CD4-positive, alpha-beta T cell treated with Interleukin-21 for 1 hour (primary cell): ENCODE measurements at regions not wholly inside any gene's neighbourhood (a gene's known extent, or its start where the extent isn't known, plus 50 kb on each side); places are given as distances from the start of the nearest gene placed in this dataset.

Experiments used
- DNase-seq: peaks from one replicate; pipeline ENCODE4 v3.0.0-alpha.2; 2020

DNA sequence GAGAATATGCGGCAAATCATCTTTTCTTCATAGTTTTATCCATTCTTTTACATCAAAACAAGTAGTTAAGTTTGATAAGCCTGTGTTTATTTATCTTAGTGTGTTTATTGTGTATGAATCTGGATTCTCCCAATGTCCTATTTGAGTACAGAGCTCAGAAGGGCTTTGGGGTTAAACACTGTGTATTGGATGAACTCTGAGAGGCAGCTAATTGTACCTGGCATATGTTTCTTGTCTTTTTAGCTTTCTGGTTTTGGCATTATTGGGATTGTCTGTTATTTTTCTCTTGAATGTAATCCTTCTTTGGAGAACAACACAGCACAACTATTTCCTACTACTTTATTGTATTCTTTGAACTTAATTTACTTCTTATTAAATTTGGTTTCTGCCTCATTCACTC, 906.9 kb downstream of the ADGRL2 start:
- no peak for DNase-seq

DNA sequence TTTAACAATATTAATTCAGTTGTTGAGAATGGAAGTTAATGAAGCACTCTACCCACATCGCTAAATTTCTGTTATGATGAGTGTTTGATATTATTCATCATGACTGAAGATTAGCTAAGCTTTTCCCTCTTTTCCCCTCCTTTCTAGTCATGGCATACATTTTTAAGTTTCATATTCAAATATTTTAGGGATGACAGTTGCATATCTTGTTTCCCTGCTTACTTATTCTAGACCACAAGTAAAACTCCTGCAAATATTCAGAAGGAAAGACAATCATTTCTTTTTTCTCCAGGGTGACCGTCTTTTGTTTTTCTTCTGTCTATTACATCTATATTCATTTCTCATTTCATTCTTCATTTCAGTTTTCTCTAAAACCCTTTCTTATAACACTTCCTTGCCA, 906.0 kb downstream of the ADGRL2 start:
- DNase-seq: no peak

DNA sequence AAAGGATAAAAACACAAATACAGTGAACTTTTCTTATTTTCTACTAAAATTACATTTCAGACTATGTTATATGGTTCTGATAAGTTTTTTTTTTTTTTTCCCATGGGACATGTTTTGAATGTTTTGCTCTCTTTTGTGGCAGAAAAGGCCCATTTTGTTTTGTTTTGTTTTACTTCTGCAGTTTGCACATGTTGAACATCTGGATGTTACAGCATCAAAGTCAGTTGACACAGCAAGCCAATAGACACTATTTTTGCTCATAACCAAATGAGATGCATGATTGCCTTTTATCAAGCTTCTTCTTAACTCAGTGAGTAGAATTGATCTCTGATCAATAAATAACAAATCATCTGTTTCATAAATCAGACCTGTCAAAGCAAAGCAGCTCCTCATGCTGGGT, 904.2 kb downstream of the ADGRL2 start:
- no peak for DNase-seq

DNA sequence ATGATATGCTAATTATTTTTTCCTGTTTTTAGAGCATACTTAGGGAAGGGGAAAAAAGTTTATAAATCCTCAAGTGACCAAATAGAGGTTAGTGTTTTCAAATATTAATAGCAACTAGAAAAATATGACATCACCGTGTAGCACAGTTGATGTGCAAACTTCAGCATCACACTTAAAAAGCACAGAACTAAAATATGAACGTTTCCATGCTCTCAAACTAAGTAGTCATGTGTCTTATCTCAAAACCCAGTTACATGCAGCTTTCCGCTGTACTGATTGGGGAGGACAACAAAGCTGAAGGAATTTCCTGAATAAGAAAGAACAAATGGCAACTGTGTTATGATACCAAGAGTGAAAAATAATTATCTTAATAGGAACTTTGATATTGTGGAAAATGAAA, 903.7 kb downstream of the ADGRL2 start:
- DNase-seq: no peak

DNA sequence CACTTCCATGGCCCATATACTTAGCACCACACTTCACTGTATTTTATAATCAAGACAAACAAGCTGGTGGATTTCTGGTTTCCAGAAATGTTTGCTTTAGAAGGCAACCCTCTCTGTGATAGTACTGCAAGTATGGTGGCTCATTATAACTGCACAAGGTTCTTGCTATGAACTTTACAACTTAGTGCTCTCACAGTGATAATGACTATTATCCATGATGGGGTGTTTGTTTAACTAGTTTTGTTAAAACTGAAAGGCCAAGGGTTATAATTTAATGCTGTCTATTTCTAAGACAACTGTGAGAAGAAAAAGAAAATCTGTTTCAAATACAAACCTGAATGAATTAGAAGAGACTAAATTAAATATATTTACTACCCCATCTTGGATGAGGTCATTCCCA, 903.2 kb downstream of the ADGRL2 start:
- no peak for DNase-seq

DNA sequence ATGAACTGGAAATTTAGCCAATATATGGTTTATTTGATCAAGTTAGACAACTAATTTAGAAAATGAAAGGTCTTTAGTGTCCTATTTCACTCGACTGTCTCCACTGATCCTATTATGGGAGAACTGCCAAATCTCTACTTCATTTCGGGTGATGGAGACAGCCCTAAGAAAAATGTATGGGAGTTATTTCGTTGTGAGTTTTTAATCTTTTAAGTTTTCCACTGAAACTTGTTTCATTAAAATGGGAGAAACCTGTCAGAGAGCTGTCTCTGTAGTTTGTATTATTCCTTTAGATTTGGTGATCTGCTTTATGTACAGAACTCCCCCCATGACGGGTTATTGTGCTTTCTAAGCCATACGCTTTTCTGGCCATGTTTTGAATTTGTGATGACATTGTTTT, 899.7 kb downstream of the ADGRL2 start:
- DNase-seq: no peak

DNA sequence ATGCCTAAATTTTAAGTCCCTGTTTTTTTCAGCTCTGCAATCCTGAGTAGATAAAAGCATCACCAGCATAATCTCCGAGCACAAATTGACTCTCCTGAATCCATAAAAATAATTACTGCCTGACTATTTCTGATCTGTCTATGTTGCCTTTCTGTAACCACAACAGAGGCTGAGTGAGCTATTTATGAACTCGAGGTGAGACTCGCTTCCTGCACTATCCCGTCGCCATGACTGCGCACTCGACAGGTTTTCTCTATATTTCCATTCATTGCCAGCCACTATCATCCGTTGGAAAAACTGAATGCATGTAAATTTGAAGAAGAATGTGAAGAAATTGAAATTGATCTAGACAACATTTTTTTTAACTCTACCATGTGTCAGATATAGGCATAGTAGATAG, 897.2 kb downstream of the ADGRL2 start:
- no peak for DNase-seq

DNA sequence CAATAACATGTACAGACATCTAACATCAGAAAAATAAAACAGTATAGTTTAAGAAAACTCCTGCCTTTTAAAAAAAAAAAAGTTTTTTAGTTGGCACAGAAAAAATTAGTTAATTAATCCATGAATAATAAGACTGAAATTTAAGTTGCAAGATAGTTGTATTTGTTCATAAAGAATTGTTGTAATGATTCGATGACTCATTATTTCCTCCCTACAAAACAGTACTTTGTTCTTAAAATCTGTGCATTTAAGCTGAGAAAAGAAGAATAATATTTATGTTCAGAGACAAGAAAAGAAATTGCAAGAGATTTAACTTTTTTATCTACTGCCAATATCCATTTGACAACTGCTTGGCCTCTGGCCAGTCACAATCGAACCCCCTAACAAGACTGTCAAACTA, 894.7 kb downstream of the ADGRL2 start:
- DNase-seq: no peak

DNA sequence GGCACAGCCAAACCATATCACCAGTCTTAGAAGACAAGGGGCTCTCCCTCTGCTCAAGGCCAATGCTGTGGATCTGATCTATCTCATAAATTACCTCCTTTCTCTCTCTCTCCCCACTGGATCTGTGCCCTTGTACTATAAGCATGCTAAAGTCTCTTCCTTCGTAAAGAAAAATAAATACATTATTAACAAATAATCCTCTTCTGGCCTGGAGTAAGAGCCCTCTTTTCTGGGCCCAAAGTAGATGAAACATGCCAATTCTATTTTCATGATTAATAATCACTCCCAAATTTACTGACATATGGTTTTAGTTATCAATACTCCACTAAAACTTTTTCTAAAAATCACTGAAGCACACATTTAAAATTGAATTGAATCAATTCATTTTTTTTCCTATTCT, 889.7 kb downstream of the ADGRL2 start:
- no peak for DNase-seq

DNA sequence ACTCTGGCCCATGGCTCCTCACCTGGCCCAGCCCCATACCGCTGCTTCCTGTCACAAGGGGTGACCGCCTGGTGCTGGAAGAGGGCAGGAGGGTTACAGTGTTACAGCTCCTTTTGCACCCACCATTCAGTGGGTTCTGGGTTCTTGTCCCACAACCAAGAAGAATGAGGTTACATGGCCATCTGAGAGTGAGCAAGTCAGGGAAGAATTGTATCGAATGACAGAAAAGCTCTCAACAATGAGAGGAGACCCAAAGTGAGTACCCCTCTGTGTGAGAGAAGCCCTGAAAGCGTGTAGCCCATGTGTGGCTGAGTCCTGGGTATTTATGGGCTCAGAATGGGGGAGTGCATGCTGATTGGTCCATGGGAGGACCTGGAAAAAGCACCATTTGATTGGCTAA, 888.5 kb downstream of the ADGRL2 start:
- no peak for DNase-seq

DNA sequence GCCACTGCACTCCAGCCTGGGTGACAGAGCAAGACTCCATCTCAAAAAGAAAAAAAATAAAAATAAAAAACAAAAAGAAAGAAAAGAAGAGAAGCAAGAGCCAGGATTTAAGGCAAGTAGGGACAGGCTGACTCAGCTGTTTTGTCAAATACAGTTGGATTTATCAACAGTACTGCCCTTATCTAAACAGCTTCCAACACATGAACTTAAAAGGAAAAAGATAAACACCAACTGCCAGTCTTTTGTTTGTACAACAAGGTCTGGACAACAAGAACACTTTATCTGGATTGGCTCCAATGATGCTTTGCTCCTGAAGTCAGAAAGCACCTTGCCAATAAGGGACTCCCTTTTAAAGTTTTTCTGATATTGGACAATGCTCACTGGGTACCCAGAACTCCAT, 886.0 kb downstream of the ADGRL2 start:
- DNase-seq: no peak

DNA sequence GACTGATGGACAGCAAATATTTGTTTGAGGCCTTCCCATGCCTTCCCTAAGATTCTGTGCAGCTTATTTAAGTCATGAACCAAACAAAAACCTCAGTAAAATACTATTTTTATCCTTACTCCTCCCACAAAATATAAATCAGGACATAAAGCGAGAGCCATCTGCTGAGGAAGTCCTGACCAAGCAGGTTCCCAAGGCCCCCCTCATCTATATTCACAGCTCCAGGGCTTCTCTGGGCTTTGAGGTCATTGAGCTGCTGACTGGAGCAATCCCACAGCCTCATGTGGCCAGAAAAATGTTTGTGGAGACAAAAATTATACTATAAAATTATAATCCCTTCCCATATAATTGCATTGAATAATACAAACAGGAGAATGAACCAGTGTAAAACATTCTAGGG, 846.2 kb downstream of the ADGRL2 start:
- no peak for DNase-seq

DNA sequence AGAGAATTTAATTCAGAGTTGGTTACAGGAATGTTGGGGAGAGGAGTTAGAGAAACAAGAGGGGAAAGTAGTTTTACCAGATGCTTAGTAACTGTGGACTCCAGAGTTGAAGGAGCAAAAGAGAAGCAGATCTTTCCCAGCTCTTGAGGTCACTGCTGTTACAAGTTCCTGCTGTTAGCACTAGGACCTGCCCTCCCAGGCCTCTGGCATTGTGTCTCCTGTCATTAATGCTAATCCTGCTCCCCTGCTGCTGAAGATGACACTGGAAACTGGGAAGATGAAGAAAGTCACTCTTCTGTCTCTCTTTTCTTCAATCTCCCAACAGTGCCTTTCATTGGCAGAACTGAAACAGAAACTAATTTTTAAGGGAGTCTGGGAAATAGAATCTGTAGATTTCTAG, 845.6 kb downstream of the ADGRL2 start:
- DNase-seq: no peak

DNA sequence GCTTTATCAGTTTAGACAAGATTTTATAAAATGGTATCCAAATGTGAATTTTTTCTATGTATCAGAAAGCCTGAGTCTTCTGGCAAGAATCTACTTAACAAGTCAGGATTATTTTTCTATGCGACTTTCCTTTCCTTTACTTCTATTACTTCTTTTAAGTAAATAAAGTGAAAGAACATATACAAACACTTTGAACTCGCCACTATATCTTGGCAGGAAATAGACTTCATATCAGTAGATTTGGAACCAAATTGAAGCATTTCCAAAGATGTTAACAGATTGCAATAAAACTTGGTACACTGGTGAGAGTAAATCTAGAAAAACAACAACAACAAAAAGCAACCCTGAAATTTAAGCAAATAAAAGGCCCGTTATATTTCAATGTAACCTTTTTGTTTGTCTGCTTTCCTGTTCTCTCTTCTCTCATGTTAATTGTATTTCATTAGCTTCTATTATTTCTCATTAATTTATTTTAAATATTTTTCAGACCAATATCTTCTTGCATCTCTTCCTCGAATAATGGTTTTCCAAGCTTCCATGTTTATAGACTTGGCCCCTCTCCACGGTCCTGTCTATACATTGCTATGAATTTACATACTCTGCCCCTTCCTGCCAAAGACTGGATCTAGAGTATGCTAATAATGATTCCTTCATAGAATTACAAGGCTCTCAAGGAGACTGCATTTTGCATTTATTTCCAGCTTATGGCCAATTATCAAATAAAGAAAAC, 843.6 kb downstream of the ADGRL2 start:
- DNase-seq: no peak

DNA sequence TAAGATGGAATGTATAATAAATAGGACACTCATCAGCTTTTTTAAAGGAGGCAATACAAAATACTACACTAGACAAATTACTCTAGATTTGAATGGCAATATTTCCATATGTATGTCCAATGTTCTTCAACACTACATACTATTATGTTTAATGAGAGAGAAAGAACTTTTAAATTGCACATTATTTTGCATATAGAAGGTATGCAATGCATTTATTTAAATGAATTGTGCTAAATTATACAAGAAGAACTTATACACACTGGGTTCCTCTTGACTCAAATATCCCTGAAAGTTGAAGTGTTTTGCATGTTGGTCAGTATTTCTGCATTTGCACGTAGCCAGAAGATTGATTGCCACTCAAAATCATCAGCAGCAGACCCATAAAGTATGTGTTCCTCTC, 839.6 kb downstream of the ADGRL2 start:
- no peak for DNase-seq

DNA sequence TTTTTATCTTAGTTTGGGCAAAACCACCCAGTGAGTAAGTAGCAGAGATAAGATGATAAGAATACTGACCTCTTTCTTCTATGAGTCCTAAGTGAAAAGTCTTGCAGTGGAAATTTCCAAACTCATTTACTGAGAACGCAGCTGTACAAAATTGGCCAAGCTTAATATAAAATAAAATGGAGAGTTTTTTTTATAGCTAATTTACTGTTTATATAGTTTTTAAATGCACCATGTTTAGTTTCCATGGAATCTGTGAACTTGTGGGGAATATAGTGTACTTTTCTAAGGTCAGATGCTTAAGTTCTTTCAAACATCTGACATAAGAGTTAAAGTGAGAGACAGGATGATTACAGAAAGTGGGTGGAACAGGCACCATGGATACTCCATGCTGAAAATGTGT, 833.5 kb downstream of the ADGRL2 start:
- no peak for DNase-seq

DNA sequence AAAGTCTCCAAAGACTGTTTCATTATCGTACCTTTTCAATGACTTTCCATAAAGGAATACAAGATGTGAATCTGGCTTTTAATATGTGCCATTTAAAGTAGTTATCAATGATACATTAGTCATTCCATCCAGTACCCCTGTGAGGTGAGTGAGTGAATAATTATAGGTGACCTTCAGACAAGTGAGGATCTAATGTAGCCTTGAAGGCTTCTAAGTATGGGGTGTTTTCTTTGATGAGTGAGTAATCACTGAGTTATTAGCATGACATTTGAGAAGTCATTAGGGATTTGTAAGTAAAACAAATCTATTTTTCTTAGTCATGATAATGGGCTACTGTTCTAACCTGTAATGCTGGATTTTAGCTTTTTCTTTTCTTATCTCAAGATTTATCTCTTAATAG, 831.4 kb downstream of the ADGRL2 start:
- DNase-seq: no peak

DNA sequence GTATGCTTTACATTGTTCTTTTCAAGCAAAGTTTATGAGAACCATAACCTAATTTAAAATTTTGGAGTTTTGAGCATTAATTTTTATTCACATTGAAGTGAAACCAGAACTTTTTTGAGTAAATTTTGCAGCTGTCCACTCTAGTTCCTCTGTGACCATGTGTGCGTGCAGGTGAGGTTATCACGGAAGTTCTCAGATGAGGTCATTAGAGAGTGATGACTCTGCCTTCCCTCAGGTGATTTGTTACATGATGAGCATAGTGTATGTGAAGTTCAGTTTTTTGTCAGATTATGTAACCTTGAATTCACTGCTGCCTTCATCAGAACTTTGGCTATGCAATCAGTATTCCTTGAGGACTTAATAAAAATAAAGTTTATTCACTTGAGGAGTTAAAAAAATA, 828.2 kb downstream of the ADGRL2 start:
- DNase-seq: no peak

DNA sequence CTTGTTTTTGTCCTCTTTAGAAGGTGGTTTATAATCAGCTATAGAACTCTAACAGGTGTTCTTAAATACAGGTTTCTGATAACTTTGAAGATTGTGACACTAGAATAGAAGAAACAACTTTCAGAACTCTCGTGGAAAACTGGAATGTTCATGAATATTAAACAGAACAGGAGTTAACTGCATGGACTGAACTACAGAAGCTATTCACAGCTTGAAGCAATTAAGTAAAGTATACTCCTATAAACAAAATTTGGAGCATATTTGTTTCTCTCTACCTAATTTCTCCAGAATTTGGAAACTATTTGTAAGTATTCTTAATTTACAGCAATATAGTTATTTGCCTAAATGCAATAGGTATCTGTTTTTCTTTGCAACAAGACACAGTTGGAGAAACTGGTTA, 824.8 kb downstream of the ADGRL2 start:
- DNase-seq: peak; percentile 0

DNA sequence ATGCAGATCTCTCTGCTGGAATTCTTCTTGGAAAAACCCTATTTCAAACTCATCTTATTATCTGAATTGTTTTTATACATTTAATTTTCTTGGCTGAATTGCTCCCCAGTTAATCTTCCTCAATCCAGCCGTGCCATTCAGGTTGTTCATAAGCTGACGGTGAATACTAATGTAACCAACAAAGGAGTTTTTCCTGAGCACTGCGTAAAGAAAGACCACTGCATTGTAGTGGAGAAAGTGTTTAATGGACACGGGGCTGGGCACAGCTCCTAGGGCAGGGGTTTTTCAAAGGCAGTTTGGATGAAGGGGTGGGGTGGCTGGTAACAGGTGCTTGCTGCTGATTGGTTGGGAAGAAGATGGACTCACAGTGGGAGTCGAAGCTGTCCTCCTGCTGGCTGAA, 820.3 kb downstream of the ADGRL2 start:
- DNase-seq: no peak

DNA sequence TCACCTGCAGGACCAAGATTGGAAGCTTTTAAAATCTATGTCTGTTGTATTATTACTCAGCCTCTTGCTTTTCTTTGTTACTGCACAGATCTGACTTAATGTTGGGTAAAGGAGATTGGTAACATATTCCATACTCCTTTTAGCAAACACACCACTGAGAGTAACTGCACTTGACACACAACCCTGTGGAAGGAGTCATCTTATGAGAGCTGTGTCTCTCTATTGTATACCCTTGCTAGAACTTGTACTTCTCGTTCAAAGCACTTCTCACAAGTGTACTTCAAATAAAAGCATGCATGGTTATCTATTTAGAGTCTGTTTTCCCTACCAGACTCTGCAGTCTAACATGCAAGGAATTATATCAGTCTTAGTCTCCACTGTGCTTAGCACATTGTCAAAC, 813.4 kb downstream of the ADGRL2 start:
- no peak for DNase-seq

DNA sequence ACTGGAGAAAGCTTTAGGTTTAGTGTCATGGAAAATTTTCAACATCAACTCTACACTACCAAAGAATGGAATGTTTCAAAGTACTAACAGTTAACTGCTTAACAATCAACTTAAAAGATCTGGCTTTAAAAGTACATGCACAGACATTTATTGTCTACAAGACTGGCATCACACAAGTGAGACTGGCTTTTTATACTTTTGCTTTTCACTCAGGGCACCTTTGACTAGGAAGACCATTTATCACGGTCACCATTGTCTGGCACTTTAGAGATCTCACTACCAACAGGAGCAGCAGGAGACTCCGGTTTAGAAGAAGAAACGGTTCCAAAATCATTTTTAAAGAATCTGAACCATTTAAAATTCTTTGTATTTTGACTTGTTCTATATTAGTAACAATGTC, 812.3 kb downstream of the ADGRL2 start:
- DNase-seq: no peak

DNA sequence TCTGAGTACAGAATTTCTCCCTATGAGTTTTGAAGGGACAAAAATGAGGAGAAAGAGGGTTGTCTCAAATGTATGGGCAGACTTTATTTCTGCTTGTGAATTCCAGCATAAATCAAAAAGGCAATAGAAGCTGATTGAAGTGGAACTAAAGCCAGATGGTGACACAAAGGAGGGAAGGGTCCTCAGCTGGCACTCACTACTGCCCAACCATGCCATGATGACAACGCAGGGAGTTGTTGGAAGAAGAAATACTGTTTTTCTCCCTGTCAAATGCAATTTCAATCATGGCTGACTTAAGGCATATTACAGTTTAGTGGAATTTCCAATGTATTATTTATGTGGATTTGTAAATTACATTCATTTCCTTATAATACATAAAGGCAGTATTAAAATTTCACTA, 805.8 kb downstream of the ADGRL2 start:
- DNase-seq: no peak

DNA sequence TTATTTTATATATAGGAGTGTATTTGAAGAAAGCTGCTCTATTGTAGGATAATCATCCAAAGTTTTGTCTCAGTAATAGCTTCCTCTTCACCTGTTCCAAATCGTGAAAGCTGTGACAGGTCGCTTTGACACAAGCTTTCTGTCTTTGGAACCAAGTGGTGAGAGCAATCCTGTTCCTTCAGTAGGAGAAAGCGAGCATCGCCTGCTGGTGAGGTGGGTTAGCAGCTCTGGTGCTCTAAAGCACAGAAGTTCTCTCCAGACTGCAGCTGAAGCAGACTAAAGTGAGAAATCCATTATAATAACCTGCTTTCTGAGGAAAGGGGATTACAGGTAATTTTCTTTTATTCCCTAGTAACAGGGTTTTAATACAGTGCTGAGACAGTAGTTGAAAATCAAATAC, 803.8 kb downstream of the ADGRL2 start:
- DNase-seq: no peak

DNA sequence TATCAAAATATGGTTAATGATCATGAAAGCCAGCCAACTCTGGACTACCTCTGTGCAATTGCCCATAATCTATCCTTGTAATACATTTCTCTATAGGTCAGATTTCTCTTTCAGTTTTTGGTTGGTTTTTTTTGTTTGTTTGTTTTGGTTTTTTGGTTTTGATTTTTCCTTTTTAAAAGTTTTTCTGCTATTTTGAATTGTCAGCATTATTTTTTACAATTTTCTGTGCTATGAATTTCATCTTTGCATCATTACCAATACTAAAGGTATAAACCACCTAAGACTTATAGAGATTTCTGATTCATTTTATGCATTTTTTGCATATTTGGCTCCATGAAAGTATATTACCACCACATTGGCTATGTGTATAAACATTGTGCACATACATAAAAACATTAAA, 799.6 kb downstream of the ADGRL2 start:
- DNase-seq: no peak

DNA sequence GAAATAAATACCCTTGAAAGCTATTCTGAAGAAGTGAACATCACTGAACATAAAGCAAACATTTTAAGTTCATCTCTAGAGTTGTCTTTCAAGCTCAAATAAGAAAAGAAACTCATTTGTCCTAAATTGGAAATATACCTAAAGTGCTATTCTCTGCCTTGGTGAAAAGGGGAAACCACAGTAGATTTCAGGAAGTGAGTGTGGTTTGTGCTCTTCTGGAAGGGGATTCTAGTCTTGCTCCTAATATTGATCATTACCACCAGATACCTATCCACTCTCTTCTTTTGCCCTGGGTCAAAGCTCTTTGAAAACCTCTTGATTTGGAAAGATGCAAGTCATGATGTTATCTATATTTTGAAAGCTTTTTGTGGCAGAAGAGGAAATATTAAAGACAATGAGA, 798.1 kb downstream of the ADGRL2 start:
- no peak for DNase-seq
